Stimulated activated CD8-positive, alpha-beta memory T cell treated with anti-CD3 and anti-CD28 coated beads, Interleukin-15, amount 100 ng/mL, for 24 hours (primary cell): ENCODE measurements at regions not wholly inside any gene's neighbourhood (a gene's known extent, or its start where the extent isn't known, plus 50 kb on each side); places are given as distances from the start of the nearest gene placed in this dataset.

ENCODE experiments used
- DNase-seq: peaks from one replicate; pipeline ENCODE4 v3.0.0-alpha.2; 2020; ENCODE audit warnings: low read depth

GRCh38 chr13:107205318-107206104 lies 637.6 kb upstream of the ARGLU1 start:
- peak; percentile 51 for DNase-seq

DNA sequence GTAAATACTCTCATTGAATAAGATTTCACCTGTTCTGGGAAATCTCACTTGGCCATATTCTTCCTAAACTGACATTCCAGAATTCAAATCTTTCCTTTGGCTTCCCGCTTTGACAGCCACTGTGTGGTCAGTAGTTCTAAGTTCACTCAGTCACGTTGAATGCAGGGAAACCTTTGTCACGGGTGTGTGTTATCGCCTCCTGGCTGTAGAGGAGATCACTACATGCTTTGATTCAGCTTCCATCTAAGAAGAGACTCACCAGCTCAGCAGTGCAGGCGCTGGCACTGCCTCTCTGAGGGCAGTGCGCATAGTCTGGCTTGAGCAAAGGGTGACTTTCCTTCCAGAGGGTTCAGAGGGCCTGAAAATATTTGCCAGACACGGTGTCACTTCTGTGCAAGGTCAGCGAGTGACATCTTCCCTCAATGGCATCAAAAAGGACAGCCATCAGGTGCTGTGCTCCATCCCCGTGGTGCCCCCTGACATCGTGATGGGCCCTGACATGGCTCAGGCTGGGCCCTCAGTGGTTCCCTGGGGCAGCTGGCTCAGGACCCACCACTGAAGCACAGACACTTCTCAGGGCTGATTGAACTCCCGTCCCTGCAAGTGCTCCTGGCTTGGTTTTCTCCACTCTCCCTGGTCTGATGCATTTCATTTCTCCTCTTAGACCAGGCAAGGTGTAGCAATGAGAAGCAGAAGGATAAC lies 635.4 kb upstream of the ARGLU1 start:
- no peak for DNase-seq

DNA sequence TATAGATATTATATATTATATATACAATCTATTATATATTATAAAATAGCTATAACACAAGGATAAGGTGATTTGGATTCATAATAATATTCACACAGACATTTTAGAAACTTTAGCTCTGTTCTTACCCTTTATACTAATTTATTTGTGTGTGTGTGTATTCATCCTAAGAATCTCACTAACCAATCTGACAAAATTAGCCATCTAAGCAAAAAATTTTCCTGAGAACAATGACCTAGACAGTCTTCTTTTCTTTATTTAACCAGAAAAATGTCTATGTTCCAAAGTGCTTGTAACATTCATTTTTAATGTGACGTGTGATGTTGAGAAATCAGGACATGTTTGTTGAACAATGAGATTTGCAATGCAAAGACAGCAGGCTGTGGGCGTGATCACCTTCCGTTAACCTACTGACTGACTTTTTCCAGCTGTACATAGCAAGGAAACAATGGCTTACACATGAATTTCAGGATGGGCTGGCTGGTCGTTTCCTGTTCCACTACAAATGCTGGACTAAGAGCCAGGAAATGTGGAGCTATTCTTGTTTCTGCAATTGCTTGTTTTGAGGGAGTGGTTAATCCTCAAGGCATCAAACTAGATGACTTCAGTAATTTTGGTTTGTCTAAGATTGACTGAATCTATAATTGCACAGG lies 634.6 kb upstream of the ARGLU1 start:
- DNase-seq: no peak

GRCh38 chr13:107200491-107200890 lies 632.6 kb upstream of the ARGLU1 start:
- no peak for DNase-seq

GRCh38 chr13:107192289-107192688 lies 624.4 kb upstream of the ARGLU1 start:
- DNase-seq: no peak

DNA sequence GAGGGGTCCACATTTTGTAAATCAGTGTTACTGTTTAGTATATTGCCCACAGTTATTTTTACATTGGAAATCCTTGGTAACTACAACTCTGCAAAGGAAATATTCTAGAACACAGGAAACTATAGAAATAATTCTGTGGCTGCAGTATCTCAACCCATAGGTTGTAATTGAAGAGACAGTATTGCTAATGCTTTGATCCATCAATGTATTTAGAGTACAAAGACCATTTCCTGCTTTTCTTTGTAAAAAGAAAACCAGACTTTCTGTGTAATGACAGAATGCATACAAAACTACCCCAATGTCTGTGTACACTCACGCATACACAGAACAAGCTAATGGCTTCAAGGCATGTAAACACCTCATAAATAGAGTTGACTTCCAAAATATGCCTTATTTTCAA lies 622.1 kb upstream of the ARGLU1 start:
- DNase-seq: no peak

- DNase-seq: no peak
Observed at GRCh38 chr13:107185889-107186288, 618.0 kb upstream of the ARGLU1 start.

DNA sequence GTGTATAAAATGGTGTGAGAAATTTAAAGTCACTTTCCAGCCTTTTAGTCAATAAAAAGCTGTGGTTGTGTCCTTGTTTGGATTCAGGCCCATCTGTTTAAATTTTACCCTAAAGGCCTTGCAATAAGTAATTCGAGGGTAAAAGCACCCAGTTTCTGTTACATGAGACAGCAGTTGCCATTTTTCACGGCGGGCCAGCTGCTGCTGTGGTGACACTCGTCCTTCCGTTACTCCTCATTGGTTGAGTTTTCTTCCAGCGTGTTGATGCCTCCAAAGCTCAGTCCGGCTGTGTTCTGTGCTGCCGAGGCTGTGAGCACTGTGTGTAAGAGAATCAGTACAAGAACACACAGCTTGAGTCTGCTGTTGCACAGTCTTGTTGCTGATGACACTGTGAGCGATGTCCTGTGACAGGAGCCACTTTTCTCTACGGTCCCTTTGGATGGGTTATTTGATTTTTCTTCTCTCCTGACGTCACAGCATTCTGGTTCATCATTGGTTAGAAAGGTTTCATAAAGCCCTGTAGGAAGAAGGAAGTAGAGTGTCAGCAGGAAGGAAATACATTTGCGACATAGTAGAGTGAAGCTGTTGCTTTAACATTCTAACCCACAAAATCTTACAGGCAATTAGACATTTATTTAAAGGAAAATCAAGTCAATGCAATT lies 602.5 kb upstream of the ARGLU1 start:
- DNase-seq: no peak

DNA sequence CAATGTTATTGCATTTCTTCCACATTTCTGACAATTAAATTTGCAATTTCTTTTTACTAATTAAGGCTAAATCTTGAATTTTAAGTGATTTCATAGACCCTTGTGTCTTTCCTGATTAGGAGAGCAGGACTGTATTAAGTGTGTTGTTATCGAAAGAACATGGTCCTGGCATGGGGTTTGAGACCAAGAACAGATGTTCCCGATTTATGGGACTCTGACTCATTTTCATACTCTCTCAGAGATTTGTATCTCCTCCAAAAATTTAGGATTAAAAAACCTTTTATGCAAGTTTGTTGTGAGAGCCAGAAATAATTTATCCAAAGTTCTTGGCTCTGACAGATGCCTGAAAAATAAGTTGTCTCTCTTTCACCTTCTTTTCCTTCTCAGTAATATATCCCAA lies 589.3 kb upstream of the ARGLU1 start:
- no peak for DNase-seq

- DNase-seq: no peak
Observed at GRCh38 chr13:107144432-107144831, 576.5 kb upstream of the ARGLU1 start.

DNA sequence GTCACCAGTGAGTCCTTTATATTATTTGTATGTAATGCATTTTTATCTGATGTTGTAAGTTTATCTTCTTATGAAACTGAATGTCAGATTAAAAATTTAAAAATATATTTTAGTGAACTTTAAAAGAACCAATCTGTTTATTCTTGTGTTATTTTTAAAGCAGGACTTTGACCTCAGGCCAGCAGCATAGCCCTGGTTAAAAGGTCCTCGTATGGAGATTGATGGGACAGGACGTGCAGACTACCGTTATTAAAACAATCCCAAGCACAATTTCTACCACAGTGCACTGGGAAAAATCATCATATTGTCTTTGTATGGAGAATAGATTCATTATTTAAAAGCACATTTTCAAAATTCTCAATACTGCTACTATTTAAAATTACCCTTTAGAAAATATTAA lies 573.8 kb upstream of the ARGLU1 start:
- DNase-seq: no peak

GRCh38 chr13:107139006-107139405 lies 571.1 kb upstream of the ARGLU1 start:
- DNase-seq: no peak

DNA sequence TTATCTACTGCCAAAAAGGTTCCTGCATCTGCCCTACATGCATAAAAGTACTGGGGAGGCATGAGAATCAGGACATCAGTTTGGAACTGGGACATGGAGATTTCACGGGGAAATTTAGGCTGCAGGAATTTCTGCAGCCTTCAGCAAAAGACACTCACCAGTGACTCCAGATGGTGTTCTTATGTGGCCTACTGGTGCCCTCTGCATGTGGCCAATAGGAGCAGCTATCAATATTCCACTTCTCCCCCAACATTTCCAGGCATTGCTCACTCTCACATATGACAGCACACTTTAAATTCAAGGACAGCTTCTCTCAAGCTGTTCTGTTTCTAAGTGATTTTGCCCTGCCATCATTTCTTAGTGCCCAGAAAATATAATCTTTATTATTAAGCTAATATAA lies 570.5 kb upstream of the ARGLU1 start:
- no peak for DNase-seq

DNA sequence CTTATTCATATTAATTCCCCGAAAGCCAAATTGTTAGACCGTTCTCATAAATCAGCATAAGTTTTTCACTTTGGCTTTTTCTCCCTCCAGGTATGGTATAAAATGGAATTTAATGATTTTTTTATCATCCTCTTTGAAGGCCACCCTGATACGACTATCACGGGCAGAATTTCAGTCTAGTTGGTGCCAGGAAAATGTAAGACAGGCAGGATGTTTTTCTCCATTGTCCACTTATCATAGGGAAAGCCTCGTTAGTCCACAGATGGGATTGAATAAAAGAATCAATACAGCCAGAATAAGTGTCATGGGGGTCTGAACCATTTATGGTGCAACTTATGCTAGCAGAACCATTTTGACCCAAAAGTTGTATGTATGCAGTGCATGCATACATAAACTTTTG lies 566.0 kb upstream of the ARGLU1 start:
- DNase-seq: no peak

DNA sequence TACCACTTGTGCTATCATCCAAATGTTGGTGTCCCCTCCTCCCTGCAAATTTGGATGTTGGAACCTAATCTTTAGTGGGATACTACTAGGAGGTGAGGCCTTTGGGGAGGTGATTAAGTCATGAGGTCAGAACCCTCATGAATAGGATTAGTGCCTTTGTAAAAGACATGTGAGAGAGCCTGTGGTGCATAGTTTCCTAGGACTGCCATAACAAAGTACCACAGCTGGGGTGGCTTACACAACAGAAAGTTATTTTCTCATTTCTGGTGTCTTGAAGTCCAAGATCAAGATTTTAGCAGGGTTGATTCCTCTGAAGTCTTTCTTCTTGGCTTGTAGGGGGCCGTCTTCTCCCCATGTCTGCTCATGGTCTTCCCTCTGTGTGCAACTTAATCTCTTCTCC lies 562.6 kb upstream of the ARGLU1 start:
- no peak for DNase-seq

DNA sequence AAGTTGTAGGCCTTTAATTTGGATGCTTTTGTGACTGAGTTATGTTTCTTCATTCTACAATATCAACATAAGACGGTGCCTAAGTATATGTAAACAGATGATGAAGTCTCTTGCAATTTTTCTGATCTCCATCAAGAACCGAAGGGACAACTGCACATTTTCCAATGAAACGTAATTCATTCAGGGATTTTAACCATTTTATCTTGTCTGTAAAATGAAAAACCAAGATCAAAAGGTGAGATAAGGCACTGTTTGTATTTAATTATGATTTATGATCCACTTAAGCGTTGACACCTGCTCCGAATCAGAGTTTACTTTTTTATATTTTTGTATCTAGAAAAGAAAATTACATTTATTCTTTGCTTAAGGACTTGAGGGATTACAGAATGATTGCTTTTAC lies 556.8 kb upstream of the ARGLU1 start:
- DNase-seq: no peak

GRCh38 chr13:107124129-107124718 lies 556.3 kb upstream of the ARGLU1 start:
- DNase-seq: no peak

GRCh38 chr13:107121793-107122192 lies 553.9 kb upstream of the ARGLU1 start:
- no peak for DNase-seq

DNA sequence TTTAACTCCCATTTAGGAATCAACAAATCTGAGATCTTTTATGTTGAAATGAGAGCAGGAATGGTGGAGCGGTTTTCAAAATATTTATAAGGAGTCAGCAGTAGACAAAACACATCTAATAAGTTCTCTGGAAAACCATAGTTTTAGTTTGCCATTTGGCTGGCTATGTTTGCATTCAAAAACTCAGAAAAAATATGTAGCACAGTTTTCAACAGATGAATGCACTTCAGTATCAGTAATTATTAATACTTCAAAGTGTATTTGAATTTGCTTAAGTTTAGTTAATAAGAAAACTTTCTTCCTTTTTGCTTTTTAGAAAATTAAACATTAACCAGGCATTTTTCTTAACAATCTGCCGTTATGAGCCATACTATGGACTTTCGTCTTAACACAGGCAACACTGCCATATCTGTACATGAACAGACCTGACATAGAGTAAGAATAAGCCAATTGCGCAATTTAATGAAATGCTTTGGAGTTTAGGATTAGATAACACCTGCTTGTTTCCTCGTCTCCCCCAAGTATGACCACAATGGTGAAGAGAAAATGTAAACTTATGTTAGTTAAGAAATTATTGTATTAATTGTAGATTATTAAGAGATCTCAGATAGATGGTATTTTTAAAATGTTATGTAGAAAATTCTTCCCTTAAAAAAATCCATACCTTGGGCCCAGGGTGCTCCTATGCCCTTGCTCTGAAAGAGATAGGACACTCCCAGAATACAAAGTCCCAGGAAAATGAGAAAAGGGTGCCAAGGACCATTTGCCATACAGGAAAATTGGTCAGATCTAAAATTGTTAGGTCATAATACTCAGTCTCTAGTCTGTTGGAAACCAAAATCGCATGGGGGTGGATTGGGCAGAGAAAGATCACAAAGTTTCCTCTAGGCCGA lies 552.3 kb upstream of the ARGLU1 start:
- no peak for DNase-seq

DNA sequence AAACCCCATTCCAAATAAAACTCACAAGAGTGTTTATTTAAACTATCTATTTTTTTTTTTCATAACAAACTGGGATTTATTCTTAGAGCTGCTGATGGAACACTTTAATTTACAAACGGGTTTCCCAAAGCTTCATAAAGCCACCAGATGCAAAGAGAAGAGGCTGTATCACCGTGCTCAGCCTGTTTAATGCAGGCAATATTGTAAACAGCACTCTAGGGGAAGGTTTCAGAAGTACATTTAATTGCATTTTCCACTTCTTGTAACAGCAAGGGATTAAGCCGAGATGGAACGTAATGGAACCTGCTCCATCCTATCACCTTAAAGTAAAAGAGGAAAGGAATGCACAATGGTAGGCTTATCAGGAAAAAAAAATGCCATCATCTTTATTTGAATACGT lies 550.6 kb upstream of the ARGLU1 start:
- no peak for DNase-seq

DNA sequence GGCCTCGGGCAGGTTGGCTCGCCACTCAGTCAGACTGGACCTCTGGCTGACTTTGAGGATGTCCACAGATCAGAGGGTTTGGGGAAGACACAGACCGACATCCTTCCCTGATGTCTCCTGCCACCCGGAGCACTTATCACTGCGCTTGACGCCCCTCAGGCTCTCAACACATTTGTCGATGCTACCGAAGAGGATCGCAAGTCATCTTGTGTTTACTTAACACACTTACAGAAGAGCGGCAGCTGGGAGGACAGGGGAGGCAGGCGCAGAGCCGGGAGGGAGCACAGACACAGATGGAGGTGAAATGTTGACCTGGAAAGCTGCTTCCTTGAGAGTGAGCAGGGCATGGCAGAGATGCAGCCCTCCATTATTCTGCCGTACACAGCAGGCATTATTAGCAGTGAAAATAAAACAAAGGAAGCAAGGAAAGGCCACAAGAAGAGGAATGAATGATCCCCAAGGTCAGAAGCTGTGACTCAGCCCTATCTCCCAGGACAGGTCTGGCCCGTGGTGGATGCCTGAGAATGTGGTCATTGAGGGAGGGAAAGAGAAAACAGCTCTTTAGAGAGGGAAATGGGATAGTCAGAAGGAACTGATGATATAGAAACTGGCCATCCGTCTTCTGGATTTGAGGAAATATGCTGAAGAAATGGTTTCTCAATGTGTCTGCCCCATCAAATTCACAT lies 549.5 kb upstream of the ARGLU1 start:
- DNase-seq: no peak
